HPDE6-E6E7 (cell line): ENCODE measurements at regions not wholly inside any gene's neighbourhood (a gene's known extent, or its start where the extent isn't known, plus 50 kb on each side); places are given as distances from the start of the nearest gene placed in this dataset.
"Not testable (repeated sequence)": the region's sequence is repeated elsewhere in the genome, so short reads cannot be mapped to it uniquely, and the experiment has no call there.

Experiments
- DNase-seq: peaks from one replicate; pipeline ENCODE4 v3.0.0; 2011; ENCODE audit warnings: missing footprints; ENCODE audit errors: extremely low spot score

DNA sequence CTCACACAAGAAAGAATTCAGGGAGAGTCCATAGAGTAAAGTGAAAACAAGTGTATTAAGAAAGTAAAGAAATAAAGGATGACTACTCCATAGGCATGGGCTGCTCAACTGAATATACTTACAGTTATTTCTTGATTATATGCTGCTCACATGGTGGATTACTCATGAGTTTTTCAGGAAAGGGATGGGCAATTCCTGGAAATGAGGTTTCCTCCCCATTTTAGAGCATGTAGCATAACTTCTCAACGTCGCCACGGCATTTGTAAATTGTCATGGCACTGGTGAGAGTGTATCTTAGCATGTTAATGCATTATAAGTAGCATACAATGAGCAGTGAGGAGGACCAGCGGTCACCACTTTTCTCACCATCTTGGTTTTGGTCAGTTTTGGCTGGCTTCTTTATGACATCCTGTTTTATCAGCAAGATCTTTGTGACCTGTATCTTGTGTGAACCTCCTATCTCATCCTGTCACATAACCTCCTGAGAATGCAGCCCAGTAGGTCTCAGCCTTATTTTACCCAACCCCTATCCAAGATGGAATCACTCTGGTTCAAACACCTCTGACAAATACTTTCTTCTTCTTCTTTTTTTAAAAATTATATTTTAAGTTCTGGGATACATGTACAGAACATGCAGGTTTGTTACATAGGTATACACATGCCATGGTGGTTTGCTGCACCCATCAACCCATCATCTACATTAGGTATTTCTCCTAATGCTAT is 849.7 kb downstream of the TBL1XR1 start:
- DNase-seq, result no peak

DNA sequence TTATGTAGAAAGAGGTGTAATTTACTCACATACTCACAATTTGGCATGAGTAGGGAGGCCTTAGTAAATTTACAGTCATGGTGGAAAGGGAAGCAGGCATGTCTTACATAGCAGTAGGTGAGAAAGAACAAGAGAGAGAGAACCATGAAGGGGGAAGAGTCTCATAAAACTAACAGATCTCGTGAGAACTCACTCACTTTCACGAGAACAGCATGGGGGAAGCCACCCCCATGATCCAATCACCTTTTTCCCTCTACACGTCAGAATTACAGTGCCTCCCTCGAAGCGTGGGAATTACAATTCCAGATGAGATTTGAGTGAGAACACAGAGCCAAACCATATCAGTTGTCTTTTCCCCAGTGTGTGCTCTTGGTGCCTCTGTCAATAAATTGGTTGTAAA is 855.3 kb downstream of the TBL1XR1 start:
- no peak for DNase-seq

- no peak for DNase-seq
Measured at GRCh38 chr3:176328666-176329065, 868.6 kb downstream of the TBL1XR1 start.

DNA sequence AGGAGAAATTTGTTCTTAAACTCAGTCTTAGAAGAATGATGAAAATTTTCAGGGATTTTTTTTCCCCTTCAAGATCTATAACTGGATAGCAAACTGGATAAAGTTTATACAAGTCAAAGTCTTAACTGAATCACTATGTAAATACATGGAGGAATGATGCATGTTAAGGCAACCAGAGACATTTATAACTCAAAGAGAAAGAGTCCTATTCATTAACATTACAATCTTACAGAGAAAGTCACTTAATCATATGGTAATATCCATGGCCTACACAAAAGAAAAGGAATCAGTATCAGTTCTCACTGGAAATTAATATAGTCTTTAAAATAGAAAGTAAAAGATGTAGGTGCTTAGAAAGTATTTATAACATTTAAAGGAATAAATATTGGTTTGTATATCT is 869.1 kb downstream of the TBL1XR1 start:
- DNase-seq, result no peak

GRCh38 chr3:176326894-176327490 is 870.3 kb downstream of the TBL1XR1 start:
- not testable (repeated sequence) for DNase-seq

GRCh38 chr3:176321532-176321931 is 875.8 kb downstream of the TBL1XR1 start:
- not testable (repeated sequence) for DNase-seq

DNA sequence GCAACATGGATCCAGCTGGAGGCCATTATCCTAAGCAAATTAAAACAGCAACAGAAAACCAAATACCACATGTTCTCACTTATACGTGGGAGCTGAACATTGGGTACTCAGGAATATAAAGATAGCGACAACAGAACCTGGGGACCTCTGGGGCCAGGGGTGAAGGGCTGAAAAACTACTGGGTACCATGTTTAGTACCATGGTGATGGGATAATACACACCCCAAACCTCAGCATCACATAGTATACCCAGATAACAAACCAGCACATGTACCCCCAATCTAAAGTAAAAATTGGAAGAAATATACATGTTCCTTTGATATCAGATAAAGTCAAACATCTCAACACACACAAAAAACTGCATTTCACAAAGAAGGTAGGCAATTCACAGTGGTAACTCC is 876.2 kb downstream of the TBL1XR1 start:
- DNase-seq, result no peak

DNA sequence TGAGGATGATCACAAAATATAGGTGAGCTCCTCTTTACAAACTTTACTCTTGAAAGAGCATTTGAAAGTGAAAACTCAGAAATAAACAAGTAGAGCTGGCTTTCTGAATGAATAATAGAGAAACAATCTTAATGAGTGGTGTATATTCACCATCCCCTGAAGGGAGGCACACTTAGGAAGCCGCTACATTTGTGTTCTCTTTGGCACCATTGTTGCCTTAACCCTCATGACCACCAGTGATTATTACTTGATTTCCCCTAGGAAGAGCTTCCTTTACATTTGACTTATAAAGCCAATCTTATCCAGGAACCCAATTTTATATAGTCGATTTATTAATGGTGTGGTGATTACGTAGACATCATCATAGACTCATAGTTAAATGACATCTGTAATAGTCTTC is 883.9 kb downstream of the TBL1XR1 start:
- DNase-seq, result no peak

GRCh38 chr3:176310641-176311040 is 886.6 kb downstream of the TBL1XR1 start:
- DNase-seq, result no peak

GRCh38 chr3:176302271-176302670 is 895.0 kb downstream of the TBL1XR1 start:
- no peak for DNase-seq

DNA sequence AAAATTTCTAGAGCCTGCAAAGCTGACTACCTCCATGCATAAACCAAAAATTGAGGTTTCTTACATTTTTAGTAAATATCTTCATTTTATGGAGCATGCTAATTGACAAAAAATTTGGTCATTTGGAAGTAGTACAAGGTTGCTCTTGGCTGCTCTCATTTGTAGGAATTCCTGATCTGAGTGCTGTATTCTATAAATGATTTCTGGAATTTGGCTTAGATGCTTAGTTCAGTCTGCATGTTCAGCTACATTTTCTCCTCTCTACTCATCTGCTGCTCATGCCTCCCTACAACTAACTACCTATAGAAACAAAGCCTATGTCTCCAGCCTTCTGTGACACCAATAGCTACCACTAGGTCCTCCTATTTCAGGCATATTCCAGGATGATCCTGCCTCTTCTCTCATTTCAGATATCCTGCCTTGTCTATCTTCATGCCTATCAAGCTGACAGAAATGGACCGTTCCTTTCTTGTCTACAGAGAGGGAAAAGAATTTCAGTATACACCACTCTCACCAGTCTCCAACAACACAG is 901.1 kb downstream of the TBL1XR1 start:
- DNase-seq, result no peak

DNA sequence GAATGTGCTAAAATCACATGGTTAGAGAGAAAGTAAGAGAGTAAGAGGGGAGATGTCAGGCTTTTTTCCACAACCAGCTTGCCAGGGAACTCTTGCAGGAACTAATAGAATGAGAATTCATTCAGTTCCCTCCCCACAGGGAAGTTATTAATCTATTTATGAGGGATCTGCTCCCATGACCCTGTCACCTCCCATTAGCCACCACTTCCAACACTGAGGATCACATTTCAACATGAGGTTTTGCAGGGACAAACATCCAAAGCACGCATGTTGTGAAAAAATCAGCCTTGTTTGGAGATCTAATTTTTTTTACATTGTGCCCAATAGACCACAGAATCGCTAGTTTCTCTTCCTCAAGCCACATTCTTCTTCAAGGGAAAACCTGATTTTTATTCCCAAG is 904.0 kb downstream of the TBL1XR1 start:
- no peak for DNase-seq

- no peak for DNase-seq
Measured at GRCh38 chr3:176286476-176287085, 910.7 kb downstream of the TBL1XR1 start.

- no peak for DNase-seq
Measured at GRCh38 chr3:176275538-176275937, 921.7 kb downstream of the TBL1XR1 start.

DNA sequence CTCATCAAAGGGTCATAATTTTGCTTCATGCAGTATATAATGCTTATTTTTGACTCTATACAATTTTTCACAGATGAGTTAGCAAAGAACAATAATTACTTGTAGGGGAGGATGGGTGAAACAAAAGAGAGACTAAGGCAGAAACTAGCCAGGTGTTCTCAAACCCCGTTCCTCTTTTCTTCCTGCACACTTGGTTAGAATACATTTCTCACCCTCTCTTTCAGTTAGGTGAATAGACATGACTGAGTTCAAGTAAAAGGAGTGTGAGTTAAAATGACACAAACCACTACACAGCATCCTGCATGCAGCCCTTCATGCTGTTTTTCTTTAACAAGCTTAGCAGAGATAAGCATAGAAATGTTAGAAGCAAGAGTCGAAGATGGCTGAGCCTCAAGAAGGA is 922.2 kb downstream of the TBL1XR1 start:
- DNase-seq, result no peak

DNA sequence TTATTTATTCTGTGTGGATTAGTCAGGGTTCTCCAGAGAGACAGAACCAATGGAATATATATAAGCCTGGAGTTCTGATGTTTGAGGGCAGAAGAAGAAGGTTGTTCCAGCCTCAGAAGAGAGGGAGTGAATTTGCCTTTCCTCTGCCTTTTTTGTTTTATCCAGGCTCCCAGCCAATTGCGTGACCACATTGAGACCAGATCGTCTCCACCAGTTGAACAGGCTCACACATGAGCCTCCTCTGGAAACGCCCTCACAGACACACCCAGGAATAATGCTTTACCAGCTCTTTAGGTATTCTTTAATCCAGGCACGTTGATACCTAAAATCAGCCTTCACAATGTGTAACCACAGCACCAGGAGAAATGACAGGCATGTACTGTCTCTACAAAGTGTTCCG is 923.1 kb downstream of the TBL1XR1 start:
- no peak for DNase-seq

DNA sequence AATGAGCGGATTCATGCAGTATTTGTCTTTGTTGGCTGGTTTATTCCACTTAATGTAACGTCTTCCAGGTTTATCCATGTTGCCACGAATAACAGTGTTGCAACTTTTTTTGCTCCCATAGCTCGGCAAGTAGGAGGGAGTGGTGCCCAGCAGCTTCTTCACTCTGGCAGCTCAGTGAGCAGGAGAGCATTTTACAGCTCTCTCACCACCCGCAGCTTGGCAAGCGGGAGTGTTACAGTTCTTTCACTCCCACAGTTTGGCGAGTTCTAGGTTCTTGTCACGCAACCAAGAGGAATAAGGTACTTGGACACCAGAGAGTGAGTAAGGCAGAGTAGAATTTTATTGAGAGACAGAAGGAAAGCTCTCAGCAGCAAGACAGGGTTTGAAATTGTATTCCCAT is 935.2 kb downstream of the TBL1XR1 start:
- no peak for DNase-seq

DNA sequence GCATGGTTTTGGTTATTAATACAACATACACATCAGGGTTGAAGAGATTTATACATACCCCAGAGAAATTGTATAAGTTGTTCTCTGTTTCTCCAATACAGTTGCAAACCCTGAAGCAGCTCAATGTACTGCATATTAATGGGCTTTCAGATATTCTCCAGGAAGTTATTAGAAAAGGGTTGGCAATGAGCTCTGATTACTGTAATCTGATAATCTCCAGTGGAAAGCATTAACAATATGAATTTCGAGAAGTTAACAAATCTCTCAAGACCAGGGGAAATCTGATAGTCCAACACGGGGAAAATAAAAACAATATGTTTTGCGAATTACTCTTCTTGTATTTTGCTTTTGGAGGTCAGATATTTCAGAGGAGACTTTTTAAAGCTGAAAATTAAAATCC is 950.1 kb downstream of the TBL1XR1 start:
- no peak for DNase-seq

- no peak for DNase-seq
Measured at GRCh38 chr3:176219970-176220369, 977.3 kb downstream of the TBL1XR1 start.

DNA sequence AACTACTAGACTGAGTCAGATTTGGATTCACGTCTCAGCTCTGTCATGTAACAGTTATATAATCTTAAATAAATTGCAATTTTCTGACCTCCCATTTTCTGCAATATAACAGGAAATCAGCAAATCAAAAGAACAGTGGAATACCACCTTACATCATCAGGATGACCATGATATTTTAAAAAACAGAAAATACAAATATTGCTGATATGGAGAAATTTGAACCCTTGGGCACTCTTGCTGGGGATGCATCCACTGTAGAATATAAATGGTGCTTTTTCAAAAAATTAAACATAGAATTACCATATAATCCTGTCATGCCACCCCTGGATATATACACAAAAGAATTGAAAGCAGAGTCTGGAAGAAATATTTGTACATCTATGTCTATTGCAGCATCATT is 982.5 kb downstream of the TBL1XR1 start:
- no peak for DNase-seq

- not testable (repeated sequence) for DNase-seq
Measured at GRCh38 chr3:176213314-176213713, 984.0 kb downstream of the TBL1XR1 start.

DNA sequence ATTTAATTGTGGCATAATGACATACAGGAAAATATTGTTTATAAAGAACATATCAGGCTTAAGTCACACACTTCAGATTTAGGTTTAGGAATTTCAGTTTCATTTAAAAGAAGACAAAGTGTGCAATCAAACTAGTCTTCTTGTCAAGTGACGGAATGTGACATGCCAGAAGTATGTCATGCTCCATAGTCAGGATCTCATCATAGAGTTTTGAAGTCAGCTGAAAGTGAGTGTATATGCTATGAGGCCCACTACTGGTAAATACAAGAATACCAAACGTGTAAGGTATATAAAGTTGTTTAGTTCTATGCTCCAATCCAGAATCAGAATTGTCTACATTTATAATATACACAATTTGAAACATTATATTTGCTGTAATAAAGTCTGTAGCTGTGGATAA is 988.4 kb downstream of the TBL1XR1 start:
- no peak for DNase-seq

- DNase-seq, result no peak
Measured at GRCh38 chr3:176208283-176208682, 989.0 kb downstream of the TBL1XR1 start.
